GM12878 (cell line): ENCODE measurements at regions not wholly inside any gene's neighbourhood (a gene's known extent, or its start where the extent isn't known, plus 50 kb on each side); places are given as distances from the start of the nearest gene placed in this dataset.

Experiments used
- ATAC-seq: fragments of 200-7000 bp; cut with Tn5 transposase; 3 replicates; pipeline ENCODE4 v1.9.1; 2020; ENCODE audit warnings: mild to moderate bottlenecking, moderate library complexity
- BruUV-seq: library from RNA; stranded (reverse); fragments of 400-500 nt; replicated peaks from 2 replicates; lab custom pipeline; 2021; lab: Mats Ljungman, UMichigan
- CTCF ChIA-PET: fragments of 300-600 bp; sonication (Branson Sonifier 250); formaldehyde crosslinking; extraction: SDS; loops from one replicate; lab custom pipeline; 2021; ENCODE audit warnings: inconsistent platforms; lab: Yijun Ruan, JAX
- POLR2A ChIA-PET: fragments of 350-600 bp; formaldehyde crosslinking; extraction: SDS; loops from one replicate; lab custom pipeline; 2021; ENCODE audit warnings: inconsistent platforms; lab: Charles Lee
- RAD21 ChIA-PET: fragments of 300-600 bp; sonication (Branson Sonifier 250); formaldehyde crosslinking; loops from one replicate; lab custom pipeline; 2023; ENCODE audit warnings: antibody characterized with exemption; ENCODE audit not compliant: unreplicated experiment; lab: Charles Lee
- SMC1A ChIA-PET: fragments of 300-600 bp; sonication (Branson Sonifier 250); formaldehyde crosslinking; loops from one replicate; lab custom pipeline; 2023; ENCODE audit not compliant: unreplicated experiment, uncharacterized antibody; lab: Charles Lee
- DNase-seq: peaks from one replicate; pipeline ENCODE4 v3.0.0-alpha.2; 2011; ENCODE audit warnings: low read depth, low spot score
- FAIRE-seq: peaks from 3 replicates; lab custom pipeline; 2011; peaks lifted over from hg19 to GRCh38; lab: Jason Lieb, UNC
- H2AFZ ChIP-seq: 2 replicates; pipeline ENCODE4 v1.6.0; 2011; ENCODE audit warnings: low read depth, low read length, control low read depth; ENCODE audit not compliant: control insufficient read depth
- H3K27ac ChIP-seq: 2 replicates; pipeline ENCODE4 v1.5.1; 2011; ENCODE audit warnings: control low read depth; ENCODE audit not compliant: control insufficient read depth, insufficient read depth
- H3K27me3 ChIP-seq, 2 experiments: replicated peaks in 1 of 2; 2 replicates each; pipeline versions ENCODE4 v1.6.0 to v1.6.1; 2011; ENCODE audit warnings: low read length in 1 of 2; ENCODE audit not compliant: control insufficient read depth in 2 of 2, insufficient read depth in 2 of 2
- H3K36me3 ChIP-seq, 2 experiments: 2 replicates each; pipeline ENCODE4 v1.5.1; 2011; ENCODE audit warnings: low read length in 1 of 2; ENCODE audit not compliant: control insufficient read depth in 2 of 2, insufficient read depth in 2 of 2
- H3K4me1 ChIP-seq: 2 replicates; pipeline ENCODE4 v1.6.1; 2011; ENCODE audit warnings: mild to moderate bottlenecking, low read length, moderate library complexity, mixed read lengths; ENCODE audit not compliant: control insufficient read depth, insufficient read depth
- H3K4me2 ChIP-seq: 2 replicates; pipeline ENCODE4 v1.6.0; 2011; ENCODE audit warnings: control low read depth; ENCODE audit not compliant: control insufficient read depth, insufficient read depth
- H3K4me3 ChIP-seq: fragments of 200-600 bp; sonication (generic); 2 replicates; pipeline ENCODE4 v1.5.1; 2016
- H3K79me2 ChIP-seq: 2 replicates; pipeline ENCODE4 v1.6.0; 2011; ENCODE audit warnings: low read length; ENCODE audit not compliant: control insufficient read depth, insufficient read depth
- H3K9ac ChIP-seq: 2 replicates; pipeline ENCODE4 v1.8.0; 2011; ENCODE audit warnings: low read length, control low read depth, mixed read lengths; ENCODE audit not compliant: control insufficient read depth, insufficient read depth
- H3K9me3 ChIP-seq: replicated peaks from 3 replicates; pipeline ENCODE4 v1.5.1; 2011; ENCODE audit warnings: mild to moderate bottlenecking, low read length; ENCODE audit not compliant: control insufficient read depth, insufficient read depth
- H4K20me1 ChIP-seq: 2 replicates; pipeline ENCODE4 v1.6.0; 2011; ENCODE audit not compliant: control insufficient read depth, insufficient read depth
- BCL11A ChIP-seq: IDR thresholded peaks from 2 replicates; pipeline ENCODE4 v1.6.1; 2011; ENCODE audit warnings: low read depth, low read length
- BMI1 ChIP-seq: fragments of 450-650 bp; IDR thresholded peaks from 2 replicates; pipeline ENCODE4 v1.6.1; 2016; ENCODE audit warnings: mild to moderate bottlenecking, moderate library complexity, borderline replicate concordance
- BRCA1 ChIP-seq: IDR thresholded peaks from 2 replicates; pipeline ENCODE4 v1.6.1; 2011; ENCODE audit warnings: low read depth, low read length, improper control_type of control experiment
- CHD1 ChIP-seq: IDR thresholded peaks from 2 replicates; pipeline ENCODE4 v1.6.1; 2012; ENCODE audit warnings: low read depth, low read length, improper control_type of control experiment
- E2F8 ChIP-seq: fragments of 450-650 bp; IDR thresholded peaks from 2 replicates; pipeline ENCODE4 v1.6.1; 2018; ENCODE audit warnings: mild to moderate bottlenecking, low read depth, moderate library complexity; ENCODE audit not compliant: partially characterized antibody
- IKZF2 ChIP-seq, 2 experiments: fragments of 450-650 bp; IDR thresholded peaks; 2 replicates each; pipeline ENCODE4 v1.6.1; 2017; ENCODE audit warnings: mild to moderate bottlenecking in 2 of 2, moderate library complexity in 2 of 2
- PRDM15 ChIP-seq: fragments of 450-650 bp; formaldehyde crosslinking; IDR thresholded peaks from 2 replicates; pipeline ENCODE4 v1.4.0; 2020; ENCODE audit warnings: mild to moderate bottlenecking, moderate library complexity
- SKIL ChIP-seq: fragments of 450-650 bp; IDR thresholded peaks from 2 replicates; pipeline ENCODE4 v1.6.1; 2017; ENCODE audit warnings: mild to moderate bottlenecking, low read depth, inconsistent platforms; ENCODE audit not compliant: poor library complexity, severe bottlenecking
- SMC3 ChIP-seq: IDR thresholded peaks from 2 replicates; pipeline ENCODE4 v1.6.1; 2011; ENCODE audit warnings: low read length, improper control_type of control experiment, borderline replicate concordance
- TARDBP ChIP-seq: IDR thresholded peaks from 2 replicates; pipeline ENCODE4 v1.6.1; 2016; ENCODE audit warnings: borderline replicate concordance
- TCF3 ChIP-seq: IDR thresholded peaks from 2 replicates; pipeline ENCODE4 v1.6.1; 2012; ENCODE audit warnings: low read depth, mild to moderate bottlenecking, low read length, borderline replicate concordance; ENCODE audit not compliant: insufficient read depth
- WGBS: methylation state at CpG from one replicate; pipeline ENCODE4 v1.1.6; 2016; ENCODE audit warnings: low lambda C conversion rate; ENCODE audit not compliant: insufficient replicate concordance, insufficient coverage; ENCODE audit errors: missing lambda C conversion rate; 5-methylcytosine and 5-hydroxymethylcytosine counted together
- in situ Hi-C: fragments of 300-500 bp; cut with MboI; formaldehyde crosslinking; loops from 9 replicates; pipeline ENCODE4 v1.14.3; 2018; ENCODE audit warnings: mixed read lengths
- intact Hi-C: fragments of 100-400 bp; cut with micrococcal nuclease; formaldehyde crosslinking; loops from one replicate; pipeline ENCODE4 v1.14.2; 2022; ENCODE audit not compliant: unreplicated experiment

GRCh38 chr14:84814391-84814790 is 715.6 kb upstream of the FLRT2 start:
- Histone ChIP-seq H3K9ac (no peak overlapping the region), H3K36me3 (no peaks in the 10 kb centered on the region), H4K20me1 (no peaks in the 10 kb centered on the region), H3K4me3 (no peak overlapping the region), H3K4me1 (no peaks in the 10 kb centered on the region), H3K79me2 (no peaks in the 10 kb centered on the region), H3K27ac (no peak overlapping the region), H3K27me3 (no peaks in the 10 kb centered on the region), H3K9me3 (no peaks in the 10 kb centered on the region), H3K4me2 (no peak overlapping the region), H2AFZ (no peak overlapping the region)
- FAIRE-seq (no peak), ATAC-seq (no peak), DNase-seq (no peak)
- in situ Hi-C loops (no loop called here), intact Hi-C loops (no loop called here)
- ChIA-PET RAD21 (no interaction called here), SMC1A (no interaction called here), POLR2A (no interaction called here), CTCF (no interaction called here)
- no TSS peak for BruUV-seq
- WGBS: no CpG with 5 or more reads among the region's 1 CpG
- TF ChIP-seq IKZF2 (IDR thresholded peaks at IDR 0.05) (no peak), PRDM15 (CRISPR knock-in tag) (no peak), BCL11A (no peak), SMC3 (no peak), SKIL (no peak), BMI1 (no peak), TCF3 (no peak), CHD1 (no peak), E2F8 (no peak), TARDBP (no peak), BRCA1 (no peak)
